Activated CD8-positive, alpha-beta memory T cell treated with anti-CD3 and anti-CD28 coated beads, Interleukin-2, amount 50 U/mL, for 24 hours (primary cell): ENCODE measurements at regions not wholly inside any gene's neighbourhood (a gene's known extent, or its start where the extent isn't known, plus 50 kb on each side); places are given as distances from the start of the nearest gene placed in this dataset.

ENCODE experiments used
- DNase-seq: peaks from one replicate; pipeline ENCODE4 v3.0.0-alpha.2; 2020; ENCODE audit errors: extremely low read depth

DNA sequence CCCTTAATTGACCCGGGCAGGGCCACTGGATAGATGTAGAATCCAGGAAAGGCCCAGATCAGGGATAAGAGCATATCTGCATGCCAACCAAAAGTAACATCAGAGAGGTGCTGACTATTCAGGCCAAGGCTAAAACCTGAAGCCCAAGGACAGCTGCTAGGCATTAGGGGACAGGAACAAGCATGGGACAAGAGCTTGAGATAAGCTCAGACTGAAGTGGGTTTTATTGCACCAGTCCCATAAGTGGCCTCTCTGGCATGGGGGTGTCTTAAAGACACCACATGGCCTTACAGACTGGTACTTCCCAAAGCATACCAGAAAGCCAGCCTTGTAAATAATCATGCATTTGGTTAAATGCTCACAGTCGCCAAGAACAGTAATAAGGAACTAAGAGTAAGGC, 376.1 kb downstream of the FBXW7 start:
- DNase-seq, result no peak

DNA sequence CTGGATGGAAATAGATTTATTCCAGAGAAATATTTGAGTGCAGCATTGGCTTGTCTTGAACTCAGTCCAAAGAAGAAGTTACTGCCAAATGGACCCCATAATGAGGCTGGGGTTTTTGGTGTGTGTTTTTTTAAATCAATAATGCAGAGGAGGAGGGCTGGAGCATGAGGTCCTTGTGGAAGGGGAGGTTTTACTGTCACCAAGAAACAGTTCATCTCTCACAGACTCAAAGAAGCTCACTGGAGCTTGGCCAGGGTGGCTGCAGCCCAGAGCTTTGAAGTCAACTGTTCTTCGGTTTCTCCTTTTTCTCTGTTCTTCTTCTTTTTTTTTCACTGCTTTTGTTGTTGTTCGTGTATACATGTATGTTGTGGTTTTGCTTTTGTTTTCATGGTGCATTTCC, 377.7 kb downstream of the FBXW7 start:
- no peak for DNase-seq

DNA sequence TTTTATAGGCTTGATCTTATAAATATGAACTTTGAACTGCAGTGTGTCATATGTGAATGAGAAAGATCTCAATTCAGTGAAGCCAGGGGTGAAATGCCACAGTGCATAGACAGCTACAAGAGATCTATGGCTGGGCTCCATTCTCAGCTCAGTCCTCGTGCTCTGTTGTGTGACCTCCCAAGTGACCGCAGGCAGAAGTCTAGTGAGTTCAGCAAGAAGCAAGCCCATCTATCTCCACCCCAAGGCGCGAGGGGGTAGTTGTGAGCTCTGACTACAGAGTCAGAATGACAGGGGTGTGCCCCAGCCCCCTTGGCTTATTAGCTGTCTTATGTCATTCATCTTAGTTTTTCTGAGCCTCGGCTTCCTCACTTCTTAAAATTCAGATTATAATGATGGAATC, 378.3 kb downstream of the FBXW7 start:
- DNase-seq, result no peak

DNA sequence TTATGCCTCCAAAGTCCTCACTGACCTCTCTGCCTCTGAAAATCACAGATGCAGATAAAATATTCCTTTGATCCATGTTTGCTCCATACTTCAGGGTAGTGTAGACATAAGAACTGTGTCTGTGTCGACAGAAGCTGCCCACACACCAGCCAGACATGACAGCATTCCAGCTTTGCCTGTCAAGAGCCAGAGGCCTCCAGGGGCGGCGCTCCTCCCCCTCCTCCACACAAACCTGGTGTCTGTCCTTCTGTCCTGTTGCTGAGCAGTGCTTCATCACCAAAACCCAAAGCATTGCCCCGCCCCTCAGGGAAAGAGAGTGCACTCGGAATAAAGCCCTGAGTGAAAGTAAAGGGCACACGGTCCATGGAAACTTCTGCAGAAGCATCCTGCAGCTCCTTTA, 379.4 kb downstream of the FBXW7 start:
- DNase-seq, result no peak

GRCh38 chr4:152155070-152155469, 380.8 kb downstream of the FBXW7 start:
- DNase-seq, result no peak

GRCh38 chr4:152154433-152154832, 381.5 kb downstream of the FBXW7 start:
- DNase-seq, result no peak

- DNase-seq, result no peak
Observed at GRCh38 chr4:152153476-152154270, 382.2 kb downstream of the FBXW7 start.

DNA sequence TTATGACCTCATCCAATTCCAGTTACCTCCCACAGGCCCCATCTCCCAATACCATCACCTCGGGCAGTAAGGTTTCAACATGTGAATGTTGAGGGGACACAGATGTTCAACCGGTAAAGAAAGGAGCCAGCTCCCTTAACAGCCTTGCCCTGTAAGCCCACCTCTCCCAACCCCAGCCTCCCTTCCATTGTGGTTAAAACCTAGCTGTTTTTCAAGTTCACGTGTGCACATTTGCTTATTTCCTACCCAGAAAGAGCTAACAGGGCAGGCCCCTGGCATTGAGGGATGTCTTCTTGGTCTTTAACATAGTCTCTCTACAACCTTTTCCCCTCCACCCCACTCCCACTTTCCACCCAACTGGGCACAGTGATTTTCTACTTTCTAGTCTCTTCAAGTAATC, 385.7 kb downstream of the FBXW7 start:
- DNase-seq, result no peak

DNA sequence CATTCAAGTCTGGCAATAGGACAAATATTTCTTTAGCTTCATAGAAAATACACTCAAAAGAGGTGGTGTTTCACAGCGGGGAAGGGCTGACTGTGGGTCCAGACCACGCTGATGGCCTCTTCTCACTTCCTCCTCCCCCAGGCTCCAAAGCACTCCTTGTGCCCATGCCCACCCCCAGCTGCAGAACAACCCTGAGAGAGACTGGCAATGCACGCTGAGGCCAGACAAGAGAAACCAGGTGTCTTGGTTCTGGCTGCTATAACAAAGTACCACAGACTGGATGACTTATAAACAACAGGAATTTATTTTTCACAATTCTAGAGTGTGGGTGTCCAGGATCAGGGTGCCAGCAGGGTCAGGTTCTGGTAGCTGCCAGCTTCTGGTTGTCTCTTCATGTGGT, 386.1 kb downstream of the FBXW7 start:
- DNase-seq, result no peak

GRCh38 chr4:152148057-152148456, 387.2 kb upstream of the GATB start:
- DNase-seq, result no peak

- no peak for DNase-seq
Observed at GRCh38 chr4:152146244-152146643, 385.4 kb upstream of the GATB start.

- no peak for DNase-seq
Observed at GRCh38 chr4:152143806-152144205, 383.0 kb upstream of the GATB start.

DNA sequence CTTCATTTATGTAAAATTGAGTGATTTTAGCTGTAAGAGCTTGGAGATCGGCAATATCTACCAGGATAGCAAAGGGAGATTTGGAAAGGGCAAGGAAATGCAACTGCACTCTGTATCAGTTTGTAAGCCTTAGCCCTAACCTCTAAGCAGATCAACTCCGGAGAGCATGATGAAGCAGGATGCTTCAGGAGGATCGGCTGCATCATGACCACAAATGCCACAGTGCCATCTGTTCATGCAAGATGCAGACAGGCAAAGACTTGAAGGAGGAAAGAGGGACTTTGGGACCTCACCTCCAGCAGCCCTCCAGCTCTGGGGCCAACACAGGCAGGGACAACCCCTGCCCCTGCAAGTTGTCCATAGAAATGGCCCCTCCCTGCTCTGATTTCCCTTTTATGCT, 377.6 kb upstream of the GATB start:
- DNase-seq, result no peak

GRCh38 chr4:152132776-152133175, 372.0 kb upstream of the GATB start:
- no peak for DNase-seq

GRCh38 chr4:152128356-152128755, 367.5 kb upstream of the GATB start:
- no peak for DNase-seq

DNA sequence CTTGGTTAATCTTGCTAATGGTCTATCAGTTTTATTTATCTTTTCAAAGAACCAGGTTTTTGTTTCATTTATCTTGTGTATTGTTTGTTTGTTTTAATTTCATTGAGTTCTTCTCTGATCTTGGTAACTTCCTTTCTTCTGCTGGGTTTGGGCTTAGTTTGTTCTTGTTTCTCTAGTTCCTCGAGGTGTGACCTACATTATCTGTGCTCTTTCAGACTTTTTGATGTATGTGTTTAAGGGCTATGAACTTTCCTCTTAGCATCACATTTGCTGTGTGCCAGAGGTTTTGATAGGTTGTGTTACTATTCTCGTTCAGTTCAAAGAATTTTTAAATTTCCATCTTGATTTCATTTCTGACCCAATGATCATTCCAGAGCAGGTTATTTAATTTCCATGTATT, 365.4 kb upstream of the GATB start:
- DNase-seq, result no peak

DNA sequence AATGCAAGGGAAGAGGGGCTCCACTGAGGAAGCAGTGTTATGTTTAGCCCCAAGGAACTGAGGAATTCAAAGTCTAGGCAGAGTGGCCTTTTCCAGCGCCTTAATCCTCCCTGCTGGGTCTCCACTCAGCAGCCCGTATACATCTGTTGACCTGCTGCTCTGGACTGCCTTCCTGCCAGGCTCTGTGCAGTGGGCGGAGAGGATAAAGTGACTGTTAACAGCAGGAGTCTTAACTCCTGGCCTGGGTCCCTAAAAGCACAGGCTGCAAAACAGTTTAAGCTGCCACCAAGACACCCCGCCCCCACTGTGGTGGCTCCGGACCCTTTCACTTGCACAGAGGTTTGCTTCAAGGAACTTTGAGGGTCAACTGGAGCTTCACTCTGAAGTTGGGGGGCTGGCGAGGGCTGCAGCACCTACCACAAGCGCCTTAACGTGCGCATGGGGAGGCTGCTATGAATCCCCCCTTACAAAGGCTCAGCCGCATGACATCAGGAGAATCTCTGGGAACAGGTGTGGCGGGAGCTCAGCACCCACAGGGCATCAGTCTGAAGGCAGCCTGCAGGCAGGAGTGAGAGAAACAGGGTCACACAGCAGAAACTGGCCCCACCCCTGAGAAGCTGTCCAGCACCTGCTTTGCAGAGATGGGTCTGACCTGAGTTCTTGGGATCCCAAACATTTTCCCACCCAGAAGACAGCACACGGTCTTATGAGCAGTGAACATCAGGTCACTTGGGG, 358.2 kb upstream of the GATB start:
- DNase-seq, result no peak

- DNase-seq, result no peak
Observed at GRCh38 chr4:152117933-152118507, 357.2 kb upstream of the GATB start.

GRCh38 chr4:152117520-152117919, 356.7 kb upstream of the GATB start:
- no peak for DNase-seq

GRCh38 chr4:152117054-152117453, 356.2 kb upstream of the GATB start:
- no peak for DNase-seq

DNA sequence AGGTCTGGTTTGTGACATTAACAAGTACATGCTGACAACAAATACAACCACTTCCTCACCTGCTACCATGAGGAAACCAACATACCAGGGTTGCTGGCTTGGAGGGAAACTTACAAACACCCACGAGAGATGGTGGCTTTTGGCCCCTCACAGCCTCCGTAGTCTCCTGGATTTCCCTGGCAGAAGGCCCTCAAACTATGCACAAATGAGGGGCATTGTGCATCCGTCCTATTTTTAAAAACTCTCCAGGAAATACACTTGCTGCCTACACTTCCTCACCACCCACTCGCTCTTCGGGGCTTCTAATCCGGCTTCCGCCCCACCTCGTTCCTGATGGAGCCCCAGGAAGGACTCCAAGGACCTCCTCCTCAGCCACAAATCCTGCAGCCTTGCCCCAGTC, 355.0 kb upstream of the GATB start:
- no peak for DNase-seq

- DNase-seq, result no peak
Observed at GRCh38 chr4:152115118-152115517, 354.3 kb upstream of the GATB start.

- DNase-seq, result no peak
Observed at GRCh38 chr4:152114562-152114961, 353.8 kb upstream of the GATB start.
